ENCODE measurements at regions not wholly inside any gene's neighbourhood (a gene's known extent, or its start where the extent isn't known, plus 50 kb on each side); places are given as distances from the start of the nearest gene placed in this dataset.

- no peak for TF ChIP-seq ELK4 (CRISPR knock-in tag; IDR thresholded peaks at IDR 0.05; ENCODE audit: borderline replicate concordance)
- 0 out of 2 replicates have a peak, but pooled peaks have one; percentile 33 for TF ChIP-seq ZNF614 (CRISPR knock-in tag; IDR thresholded peaks at IDR 0.05; ENCODE audit: borderline replicate concordance)
- no peak for TF ChIP-seq ARID3A (IDR thresholded peaks at IDR 0.05; ENCODE audit: low read depth, low read length)
- TF ChIP-seq TRIM24 (CRISPR knock-in tag; IDR thresholded peaks at IDR 0.05) = no peak
- no peak for TF ChIP-seq FOXA3 (CRISPR knock-in tag; IDR thresholded peaks at IDR 0.05)
- TF ChIP-seq ZNF121 (CRISPR knock-in tag; IDR thresholded peaks at IDR 0.05) = no peak
- TF ChIP-seq RFX3 (CRISPR knock-in tag; IDR thresholded peaks at IDR 0.05) = no peak
- no peak for TF ChIP-seq SYNCRIP (IDR thresholded peaks at IDR 0.05; ENCODE audit: insufficient read depth, low read depth, low read length)
- TF ChIP-seq HNRNPLL (IDR thresholded peaks at IDR 0.05; ENCODE audit: low read depth, low read length, poor library complexity, severe bottlenecking) = peak; percentile 22
- TF ChIP-seq TP53 (CRISPR knock-in tag; conservative IDR thresholded peaks at IDR 0.05) = no peak
- TF ChIP-seq ZFAT (CRISPR knock-in tag; conservative IDR thresholded peaks at IDR 0.05) = no peak
- TF ChIP-seq PBX3 (CRISPR knock-in tag; IDR thresholded peaks at IDR 0.05; ENCODE audit: borderline replicate concordance) = no peak
- TF ChIP-seq AFF4 (CRISPR knock-in tag; IDR thresholded peaks at IDR 0.05) = no peak
- no peak for TF ChIP-seq ZNF512 (CRISPR knock-in tag; IDR thresholded peaks at IDR 0.05)
- no peak for TF ChIP-seq HMG20B (CRISPR knock-in tag; conservative IDR thresholded peaks at IDR 0.05)
- TF ChIP-seq TARDBP (CRISPR knock-in tag; IDR thresholded peaks at IDR 0.05) = 0 out of 2 replicates have a peak, but pooled peaks have one; percentile 23
- no peak for TF ChIP-seq ZFYVE20 (CRISPR knock-in tag; IDR thresholded peaks at IDR 0.05; ENCODE audit: borderline replicate concordance, low read depth)
- TF ChIP-seq ZNF577 (CRISPR knock-in tag; IDR thresholded peaks at IDR 0.05; ENCODE audit: borderline replicate concordance, low read depth) = no peak
- TF ChIP-seq TSC22D2 (CRISPR knock-in tag; IDR thresholded peaks at IDR 0.05; ENCODE audit: borderline replicate concordance) = no peak
- no peak for TF ChIP-seq TGIF2 (CRISPR knock-in tag; IDR thresholded peaks at IDR 0.05)
Observed at GRCh38 chr20:40962733-40963504, 65.7 kb upstream of the TOP1 start (continued).
